ENCODE measurements at regions not wholly inside any gene's neighbourhood (a gene's known extent, or its start where the extent isn't known, plus 50 kb on each side); places are given as distances from the start of the nearest gene placed in this dataset.

DNA sequence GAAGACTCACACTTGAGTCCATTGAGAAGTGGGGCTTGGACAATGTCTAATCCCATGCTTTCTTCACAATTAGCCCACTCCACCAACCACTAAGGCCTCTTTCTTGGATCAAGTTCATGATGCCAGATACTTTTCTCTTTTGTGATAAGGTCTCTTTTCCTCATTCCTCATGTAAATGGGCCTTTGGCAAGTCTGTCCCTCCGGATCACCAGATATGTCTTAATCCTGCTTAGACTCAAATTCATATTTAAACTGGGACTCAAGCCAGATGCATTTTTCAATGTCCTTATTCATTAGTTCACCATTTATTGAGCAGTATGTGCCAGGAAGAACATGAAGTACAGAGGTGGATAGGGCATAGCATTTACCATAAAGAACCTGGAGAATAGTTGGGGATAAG lies 671.1 kb downstream of the TBL1XR1 start:
- POLR2A ChIA-PET, result no interaction called here
- Histone ChIP-seq H4K20me1 (ENCODE audit: insufficient read depth) (no peaks in the 10 kb centered on the region), H3K9me3 (0 out of 2 replicates have a peak, but pooled peaks cover 5% of the 10 kb centered on the region), H3K9me2 (no peaks in the 10 kb centered on the region), H3K36me3 (replicated peaks in 1 of 2; ENCODE audit: control insufficient read depth in 1 of 2, insufficient read depth in 2 of 2, low read length in 1 of 2) (no peaks in the 10 kb centered on the region), H3K4me2 (no peak overlapping the region), H3F3A (replicated peaks; ENCODE audit: insufficient read depth) (no peaks in the 10 kb centered on the region), H3K79me2 (ENCODE audit: insufficient read depth) (no peaks in the 10 kb centered on the region), H3K4me3 (ENCODE audit: low read depth in 2 of 2, low read length in 1 of 2) (no peak overlapping the region), H2AFZ (ENCODE audit: low read depth) (no peak overlapping the region), H3K27ac (ENCODE audit: low read depth in 2 of 2, low read length in 1 of 2) (peak overlapping the region in 1 of 2 experiments; percentile 66; a peak in 1 of 4 replicates), H3K27me3 (ENCODE audit: insufficient read depth) (no peaks in the 10 kb centered on the region), H3K9ac (no peak overlapping the region), H3K4me1 (ENCODE audit: control insufficient read depth in 1 of 2, insufficient read depth in 2 of 2, low read depth in 1 of 2, low read length in 1 of 2) (no peaks in the 10 kb centered on the region; a peak in 2 of 4 replicates)
- CTCF ChIA-PET, result no interaction called here
- DNase-seq, result no peak
- TF ChIP-seq FOXM1 (IDR thresholded peaks at IDR 0.05; ENCODE audit: low read depth) (no peak), ELF1 (IDR thresholded peaks at IDR 0.05) (no peak), TCF12 (IDR thresholded peaks at IDR 0.05) (no peak), FOXJ3 (CRISPR knock-in tag; IDR thresholded peaks at IDR 0.05) (no peak), RAD21 (IDR thresholded peaks at IDR 0.05; ENCODE audit: low read length) (no peak), GATA2 (CRISPR knock-in tag; IDR thresholded peaks at IDR 0.05) (no peak), GABPA (IDR thresholded peaks at IDR 0.05; ENCODE audit: low read depth) (no peak), EZH2phosphoT487 (IDR thresholded peaks at IDR 0.05; ENCODE audit: borderline replicate concordance, low read depth) (no peak), RFX5 (IDR thresholded peaks at IDR 0.05; ENCODE audit: low read length) (no peak), SMC3 (IDR thresholded peaks at IDR 0.05; ENCODE audit: low read depth, low read length) (no peak), NFIC (IDR thresholded peaks at IDR 0.05; ENCODE audit: borderline replicate concordance) (no peak), YY1 (IDR thresholded peaks at IDR 0.05; ENCODE audit: low read depth) (no peak)
- TF ChIP-seq, protein P1, sequence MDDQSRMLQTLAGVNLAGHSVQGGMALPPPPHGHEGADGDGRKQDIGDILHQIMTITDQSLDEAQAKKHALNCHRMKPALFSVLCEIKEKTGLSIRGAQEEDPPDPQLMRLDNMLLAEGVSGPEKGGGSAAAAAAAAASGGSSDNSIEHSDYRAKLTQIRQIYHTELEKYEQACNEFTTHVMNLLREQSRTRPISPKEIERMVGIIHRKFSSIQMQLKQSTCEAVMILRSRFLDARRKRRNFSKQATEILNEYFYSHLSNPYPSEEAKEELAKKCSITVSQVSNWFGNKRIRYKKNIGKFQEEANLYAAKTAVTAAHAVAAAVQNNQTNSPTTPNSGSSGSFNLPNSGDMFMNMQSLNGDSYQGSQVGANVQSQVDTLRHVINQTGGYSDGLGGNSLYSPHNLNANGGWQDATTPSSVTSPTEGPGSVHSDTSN (IDR thresholded peaks at IDR 0.05), result no peak
- TF ChIP-seq, protein P2, sequence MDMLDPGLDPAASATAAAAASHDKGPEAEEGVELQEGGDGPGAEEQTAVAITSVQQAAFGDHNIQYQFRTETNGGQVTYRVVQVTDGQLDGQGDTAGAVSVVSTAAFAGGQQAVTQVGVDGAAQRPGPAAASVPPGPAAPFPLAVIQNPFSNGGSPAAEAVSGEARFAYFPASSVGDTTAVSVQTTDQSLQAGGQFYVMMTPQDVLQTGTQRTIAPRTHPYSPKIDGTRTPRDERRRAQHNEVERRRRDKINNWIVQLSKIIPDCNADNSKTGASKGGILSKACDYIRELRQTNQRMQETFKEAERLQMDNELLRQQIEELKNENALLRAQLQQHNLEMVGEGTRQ (IDR thresholded peaks at IDR 0.05; ENCODE audit: borderline replicate concordance, low read depth, low read length), result no peak
- TF ChIP-seq, protein P3, sequence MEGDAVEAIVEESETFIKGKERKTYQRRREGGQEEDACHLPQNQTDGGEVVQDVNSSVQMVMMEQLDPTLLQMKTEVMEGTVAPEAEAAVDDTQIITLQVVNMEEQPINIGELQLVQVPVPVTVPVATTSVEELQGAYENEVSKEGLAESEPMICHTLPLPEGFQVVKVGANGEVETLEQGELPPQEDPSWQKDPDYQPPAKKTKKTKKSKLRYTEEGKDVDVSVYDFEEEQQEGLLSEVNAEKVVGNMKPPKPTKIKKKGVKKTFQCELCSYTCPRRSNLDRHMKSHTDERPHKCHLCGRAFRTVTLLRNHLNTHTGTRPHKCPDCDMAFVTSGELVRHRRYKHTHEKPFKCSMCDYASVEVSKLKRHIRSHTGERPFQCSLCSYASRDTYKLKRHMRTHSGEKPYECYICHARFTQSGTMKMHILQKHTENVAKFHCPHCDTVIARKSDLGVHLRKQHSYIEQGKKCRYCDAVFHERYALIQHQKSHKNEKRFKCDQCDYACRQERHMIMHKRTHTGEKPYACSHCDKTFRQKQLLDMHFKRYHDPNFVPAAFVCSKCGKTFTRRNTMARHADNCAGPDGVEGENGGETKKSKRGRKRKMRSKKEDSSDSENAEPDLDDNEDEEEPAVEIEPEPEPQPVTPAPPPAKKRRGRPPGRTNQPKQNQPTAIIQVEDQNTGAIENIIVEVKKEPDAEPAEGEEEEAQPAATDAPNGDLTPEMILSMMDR (IDR thresholded peaks at IDR 0.05), result no peak
- 6% methylated on average over 1 of the region's 1 CpG for WGBS (ENCODE audit: low lambda C conversion rate)

DNA sequence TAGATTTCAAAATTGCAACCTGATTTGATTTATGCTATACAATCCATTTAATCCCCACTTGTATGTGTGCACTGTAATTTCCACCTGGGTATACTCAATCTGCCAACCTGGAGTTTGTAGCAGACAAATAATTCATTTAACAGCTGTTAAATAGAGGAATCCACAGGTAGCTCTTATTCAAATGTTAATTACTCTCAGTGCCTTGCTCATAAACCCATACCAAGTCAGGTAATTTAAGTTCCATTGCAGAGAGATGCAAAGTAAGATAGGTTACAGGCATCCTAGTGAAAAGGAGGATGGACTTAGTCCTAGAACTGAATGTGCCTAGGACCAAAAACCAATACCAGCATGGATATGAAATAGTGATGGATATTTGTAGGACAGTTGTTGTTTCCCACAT lies 674.2 kb downstream of the TBL1XR1 start:
- CTCF ChIA-PET, result interaction anchor here (0.9 kb wide), 1 partner anchor 9 kb away, joined by 3 read pairs; no protein-coding TSS in a partner anchor

More for the DNA sequence above, 674.2 kb downstream of the TBL1XR1 start:
- TF ChIP-seq YY1 (IDR thresholded peaks at IDR 0.05; ENCODE audit: low read depth), result no peak
- TF ChIP-seq CHD2 (IDR thresholded peaks at IDR 0.05; ENCODE audit: low read length, partially characterized antibody), result no peak
- no peak for TF ChIP-seq POLR2AphosphoS5 (IDR thresholded peaks at IDR 0.05; ENCODE audit: low read depth, low read length)
- TF ChIP-seq SMC3 (IDR thresholded peaks at IDR 0.05; ENCODE audit: low read depth, low read length), result no peak
- no peak for TF ChIP-seq TEAD4 (IDR thresholded peaks at IDR 0.05; ENCODE audit: borderline replicate concordance, insufficient read depth)
- TF ChIP-seq RCOR1 (IDR thresholded peaks at IDR 0.05; ENCODE audit: low read length), result no peak
- no peak for TF ChIP-seq TCF12 (IDR thresholded peaks at IDR 0.05)
- TF ChIP-seq, protein P2 (IDR thresholded peaks at IDR 0.05; ENCODE audit: borderline replicate concordance, low read depth, low read length), result no peak
- TF ChIP-seq, protein P4, sequence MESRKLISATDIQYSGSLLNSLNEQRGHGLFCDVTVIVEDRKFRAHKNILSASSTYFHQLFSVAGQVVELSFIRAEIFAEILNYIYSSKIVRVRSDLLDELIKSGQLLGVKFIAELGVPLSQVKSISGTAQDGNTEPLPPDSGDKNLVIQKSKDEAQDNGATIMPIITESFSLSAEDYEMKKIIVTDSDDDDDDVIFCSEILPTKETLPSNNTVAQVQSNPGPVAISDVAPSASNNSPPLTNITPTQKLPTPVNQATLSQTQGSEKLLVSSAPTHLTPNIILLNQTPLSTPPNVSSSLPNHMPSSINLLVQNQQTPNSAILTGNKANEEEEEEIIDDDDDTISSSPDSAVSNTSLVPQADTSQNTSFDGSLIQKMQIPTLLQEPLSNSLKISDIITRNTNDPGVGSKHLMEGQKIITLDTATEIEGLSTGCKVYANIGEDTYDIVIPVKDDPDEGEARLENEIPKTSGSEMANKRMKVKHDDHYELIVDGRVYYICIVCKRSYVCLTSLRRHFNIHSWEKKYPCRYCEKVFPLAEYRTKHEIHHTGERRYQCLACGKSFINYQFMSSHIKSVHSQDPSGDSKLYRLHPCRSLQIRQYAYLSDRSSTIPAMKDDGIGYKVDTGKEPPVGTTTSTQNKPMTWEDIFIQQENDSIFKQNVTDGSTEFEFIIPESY (IDR thresholded peaks at IDR 0.05; ENCODE audit: borderline replicate concordance, low read depth), result no peak
- TF ChIP-seq MEF2A (IDR thresholded peaks at IDR 0.05; ENCODE audit: borderline replicate concordance, low read depth), result no peak
- TF ChIP-seq TAF1 (IDR thresholded peaks at IDR 0.05; ENCODE audit: borderline replicate concordance, low read depth, low read length), result no peak
- TF ChIP-seq FOXJ3 (CRISPR knock-in tag; IDR thresholded peaks at IDR 0.05), result no peak
- Histone ChIP-seq H3K4me3 (ENCODE audit: low read depth in 2 of 2, low read length in 1 of 2) (no peak overlapping the region), H3K4me2 (no peak overlapping the region), H3K36me3 (replicated peaks in 1 of 2; ENCODE audit: control insufficient read depth in 1 of 2, insufficient read depth in 2 of 2, low read length in 1 of 2) (no peaks in the 10 kb centered on the region), H3K9me2 (no peaks in the 10 kb centered on the region), H3K9me3 (no peaks in the 10 kb centered on the region; the same call in none of the 2 replicates), H3K27me3 (ENCODE audit: insufficient read depth) (no peaks in the 10 kb centered on the region), H3K4me1 (ENCODE audit: control insufficient read depth in 1 of 2, insufficient read depth in 2 of 2, low read depth in 1 of 2, low read length in 1 of 2) (no peaks in the 10 kb centered on the region; a peak in 2 of 4 replicates), H4K20me1 (ENCODE audit: insufficient read depth) (no peaks in the 10 kb centered on the region), H3K9ac (no peak overlapping the region), H3K79me2 (ENCODE audit: insufficient read depth) (no peaks in the 10 kb centered on the region), H3F3A (replicated peaks; ENCODE audit: insufficient read depth) (no peaks in the 10 kb centered on the region), H2AFZ (ENCODE audit: low read depth) (no peak overlapping the region), H3K27ac (ENCODE audit: low read depth in 2 of 2, low read length in 1 of 2) (no peak overlapping the region)
- DNase-seq, result no peak
- POLR2A ChIA-PET, result no interaction called here

Data from SK-N-SH (cell line).